ENCODE measurements at regions not wholly inside any gene's neighbourhood (a gene's known extent, or its start where the extent isn't known, plus 50 kb on each side); places are given as distances from the start of the nearest gene placed in this dataset.

DNA sequence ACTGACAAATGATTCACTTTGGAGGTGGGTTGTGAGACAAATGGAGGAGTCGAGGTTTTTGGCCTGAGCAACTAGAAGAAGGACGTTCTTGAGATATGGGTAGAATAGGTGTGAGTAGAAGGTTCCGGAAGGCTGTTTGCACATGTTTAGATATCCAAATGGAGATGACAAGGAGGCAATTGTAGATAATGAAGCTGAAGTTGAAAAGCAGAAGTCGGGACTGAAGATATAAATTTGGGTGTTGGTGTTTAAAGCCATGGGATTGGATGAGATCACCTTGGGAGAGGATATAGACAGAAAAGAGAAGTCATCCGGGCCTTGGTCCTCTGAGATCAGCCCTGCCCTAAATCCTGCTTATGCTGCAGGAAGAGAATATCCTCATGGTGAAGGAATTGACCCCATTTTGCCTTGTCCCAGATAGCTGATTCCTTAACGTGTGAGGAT, 75.5 kb upstream of the CD44 start (continued):
- TF ChIP-seq, protein P1, sequence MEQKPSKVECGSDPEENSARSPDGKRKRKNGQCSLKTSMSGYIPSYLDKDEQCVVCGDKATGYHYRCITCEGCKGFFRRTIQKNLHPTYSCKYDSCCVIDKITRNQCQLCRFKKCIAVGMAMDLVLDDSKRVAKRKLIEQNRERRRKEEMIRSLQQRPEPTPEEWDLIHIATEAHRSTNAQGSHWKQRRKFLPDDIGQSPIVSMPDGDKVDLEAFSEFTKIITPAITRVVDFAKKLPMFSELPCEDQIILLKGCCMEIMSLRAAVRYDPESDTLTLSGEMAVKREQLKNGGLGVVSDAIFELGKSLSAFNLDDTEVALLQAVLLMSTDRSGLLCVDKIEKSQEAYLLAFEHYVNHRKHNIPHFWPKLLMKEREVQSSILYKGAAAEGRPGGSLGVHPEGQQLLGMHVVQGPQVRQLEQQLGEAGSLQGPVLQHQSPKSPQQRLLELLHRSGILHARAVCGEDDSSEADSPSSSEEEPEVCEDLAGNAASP (IDR thresholded peaks at IDR 0.05): no peak
- TF ChIP-seq, protein P2, sequence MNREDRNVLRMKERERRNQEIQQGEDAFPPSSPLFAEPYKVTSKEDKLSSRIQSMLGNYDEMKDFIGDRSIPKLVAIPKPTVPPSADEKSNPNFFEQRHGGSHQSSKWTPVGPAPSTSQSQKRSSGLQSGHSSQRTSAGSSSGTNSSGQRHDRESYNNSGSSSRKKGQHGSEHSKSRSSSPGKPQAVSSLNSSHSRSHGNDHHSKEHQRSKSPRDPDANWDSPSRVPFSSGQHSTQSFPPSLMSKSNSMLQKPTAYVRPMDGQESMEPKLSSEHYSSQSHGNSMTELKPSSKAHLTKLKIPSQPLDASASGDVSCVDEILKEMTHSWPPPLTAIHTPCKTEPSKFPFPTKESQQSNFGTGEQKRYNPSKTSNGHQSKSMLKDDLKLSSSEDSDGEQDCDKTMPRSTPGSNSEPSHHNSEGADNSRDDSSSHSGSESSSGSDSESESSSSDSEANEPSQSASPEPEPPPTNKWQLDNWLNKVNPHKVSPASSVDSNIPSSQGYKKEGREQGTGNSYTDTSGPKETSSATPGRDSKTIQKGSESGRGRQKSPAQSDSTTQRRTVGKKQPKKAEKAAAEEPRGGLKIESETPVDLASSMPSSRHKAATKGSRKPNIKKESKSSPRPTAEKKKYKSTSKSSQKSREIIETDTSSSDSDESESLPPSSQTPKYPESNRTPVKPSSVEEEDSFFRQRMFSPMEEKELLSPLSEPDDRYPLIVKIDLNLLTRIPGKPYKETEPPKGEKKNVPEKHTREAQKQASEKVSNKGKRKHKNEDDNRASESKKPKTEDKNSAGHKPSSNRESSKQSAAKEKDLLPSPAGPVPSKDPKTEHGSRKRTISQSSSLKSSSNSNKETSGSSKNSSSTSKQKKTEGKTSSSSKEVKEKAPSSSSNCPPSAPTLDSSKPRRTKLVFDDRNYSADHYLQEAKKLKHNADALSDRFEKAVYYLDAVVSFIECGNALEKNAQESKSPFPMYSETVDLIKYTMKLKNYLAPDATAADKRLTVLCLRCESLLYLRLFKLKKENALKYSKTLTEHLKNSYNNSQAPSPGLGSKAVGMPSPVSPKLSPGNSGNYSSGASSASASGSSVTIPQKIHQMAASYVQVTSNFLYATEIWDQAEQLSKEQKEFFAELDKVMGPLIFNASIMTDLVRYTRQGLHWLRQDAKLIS (CRISPR knock-in tag; IDR thresholded peaks at IDR 0.05): no peak
- TF ChIP-seq KLF1 (tag; IDR thresholded peaks at IDR 0.05): no peak
- no peak for TF ChIP-seq ZFP1 (CRISPR knock-in tag; IDR thresholded peaks at IDR 0.05)
- no peak for TF ChIP-seq FOXJ3 (CRISPR knock-in tag; IDR thresholded peaks at IDR 0.05)
- TF ChIP-seq FOXK1 (CRISPR knock-in tag; IDR thresholded peaks at IDR 0.05; ENCODE audit: borderline replicate concordance): no peak
- TF ChIP-seq RBM14 (IDR thresholded peaks at IDR 0.05; ENCODE audit: borderline replicate concordance, insufficient read depth, low read depth, low read length): no peak
- no peak for TF ChIP-seq KDM4B (IDR thresholded peaks at IDR 0.05; ENCODE audit: borderline replicate concordance in 2 of 2, low read depth in 1 of 2)
- TF ChIP-seq, protein P3, sequence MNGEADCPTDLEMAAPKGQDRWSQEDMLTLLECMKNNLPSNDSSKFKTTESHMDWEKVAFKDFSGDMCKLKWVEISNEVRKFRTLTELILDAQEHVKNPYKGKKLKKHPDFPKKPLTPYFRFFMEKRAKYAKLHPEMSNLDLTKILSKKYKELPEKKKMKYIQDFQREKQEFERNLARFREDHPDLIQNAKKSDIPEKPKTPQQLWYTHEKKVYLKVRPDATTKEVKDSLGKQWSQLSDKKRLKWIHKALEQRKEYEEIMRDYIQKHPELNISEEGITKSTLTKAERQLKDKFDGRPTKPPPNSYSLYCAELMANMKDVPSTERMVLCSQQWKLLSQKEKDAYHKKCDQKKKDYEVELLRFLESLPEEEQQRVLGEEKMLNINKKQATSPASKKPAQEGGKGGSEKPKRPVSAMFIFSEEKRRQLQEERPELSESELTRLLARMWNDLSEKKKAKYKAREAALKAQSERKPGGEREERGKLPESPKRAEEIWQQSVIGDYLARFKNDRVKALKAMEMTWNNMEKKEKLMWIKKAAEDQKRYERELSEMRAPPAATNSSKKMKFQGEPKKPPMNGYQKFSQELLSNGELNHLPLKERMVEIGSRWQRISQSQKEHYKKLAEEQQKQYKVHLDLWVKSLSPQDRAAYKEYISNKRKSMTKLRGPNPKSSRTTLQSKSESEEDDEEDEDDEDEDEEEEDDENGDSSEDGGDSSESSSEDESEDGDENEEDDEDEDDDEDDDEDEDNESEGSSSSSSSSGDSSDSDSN (IDR thresholded peaks at IDR 0.05; ENCODE audit: borderline replicate concordance in 1 of 2, low read depth in 2 of 2, low read length in 2 of 2): no peak
- TF ChIP-seq ZNF316 (IDR thresholded peaks at IDR 0.05): no peak
- peak in 1 of 2 experiments; percentile 56; a peak in 1 of 4 replicates for TF ChIP-seq RCOR1 (IDR thresholded peaks at IDR 0.05; ENCODE audit: borderline replicate concordance in 1 of 2, low read depth in 2 of 2, low read length in 2 of 2)
- TF ChIP-seq, protein P4, sequence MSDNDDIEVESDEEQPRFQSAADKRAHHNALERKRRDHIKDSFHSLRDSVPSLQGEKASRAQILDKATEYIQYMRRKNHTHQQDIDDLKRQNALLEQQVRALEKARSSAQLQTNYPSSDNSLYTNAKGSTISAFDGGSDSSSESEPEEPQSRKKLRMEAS (CRISPR knock-in tag; IDR thresholded peaks at IDR 0.05): peak; percentile 65; the same call in 1 of the 2 replicates
- TF ChIP-seq ETV1 (tag; conservative IDR thresholded peaks at IDR 0.05; ENCODE audit: low read depth): 0 out of 2 replicates have a peak, but pooled peaks have one; percentile 7
- TF ChIP-seq NCOA4 (IDR thresholded peaks at IDR 0.05; ENCODE audit: partially characterized antibody): no peak
- TF ChIP-seq KLF6 (CRISPR knock-in tag; IDR thresholded peaks at IDR 0.05; ENCODE audit: borderline replicate concordance): no peak
- TF ChIP-seq, protein P5, sequence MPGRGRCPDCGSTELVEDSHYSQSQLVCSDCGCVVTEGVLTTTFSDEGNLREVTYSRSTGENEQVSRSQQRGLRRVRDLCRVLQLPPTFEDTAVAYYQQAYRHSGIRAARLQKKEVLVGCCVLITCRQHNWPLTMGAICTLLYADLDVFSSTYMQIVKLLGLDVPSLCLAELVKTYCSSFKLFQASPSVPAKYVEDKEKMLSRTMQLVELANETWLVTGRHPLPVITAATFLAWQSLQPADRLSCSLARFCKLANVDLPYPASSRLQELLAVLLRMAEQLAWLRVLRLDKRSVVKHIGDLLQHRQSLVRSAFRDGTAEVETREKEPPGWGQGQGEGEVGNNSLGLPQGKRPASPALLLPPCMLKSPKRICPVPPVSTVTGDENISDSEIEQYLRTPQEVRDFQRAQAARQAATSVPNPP (IDR thresholded peaks at IDR 0.05; ENCODE audit: borderline replicate concordance, insufficient read depth, insufficient read length): no peak
- no peak for TF ChIP-seq EWSR1 (IDR thresholded peaks at IDR 0.05; ENCODE audit: borderline replicate concordance, low read depth, partially characterized antibody)
